ENCODE measurements at regions not wholly inside any gene's neighbourhood (a gene's known extent, or its start where the extent isn't known, plus 50 kb on each side); places are given as distances from the start of the nearest gene placed in this dataset.

DNA sequence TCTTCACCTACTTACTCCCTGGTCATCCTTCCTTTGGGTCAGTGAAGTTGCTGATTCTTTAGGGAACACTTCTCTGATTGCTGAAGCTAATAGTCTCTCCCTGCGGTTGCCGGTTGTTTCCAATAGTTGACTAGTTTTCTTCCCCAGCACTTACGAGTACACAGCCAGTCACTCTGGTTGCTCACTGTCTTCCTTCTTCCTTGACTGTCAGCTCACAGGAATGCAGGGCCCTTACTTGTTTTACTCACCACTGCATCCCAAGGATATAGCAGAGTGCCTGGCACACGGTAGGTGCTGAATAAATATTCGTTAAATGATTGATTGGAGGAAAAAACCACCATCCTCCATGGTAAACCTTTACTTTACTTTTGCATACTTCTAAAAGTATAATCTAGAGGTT, 345.0 kb downstream of the QKI start (continued):
- TF ChIP-seq, protein P1, sequence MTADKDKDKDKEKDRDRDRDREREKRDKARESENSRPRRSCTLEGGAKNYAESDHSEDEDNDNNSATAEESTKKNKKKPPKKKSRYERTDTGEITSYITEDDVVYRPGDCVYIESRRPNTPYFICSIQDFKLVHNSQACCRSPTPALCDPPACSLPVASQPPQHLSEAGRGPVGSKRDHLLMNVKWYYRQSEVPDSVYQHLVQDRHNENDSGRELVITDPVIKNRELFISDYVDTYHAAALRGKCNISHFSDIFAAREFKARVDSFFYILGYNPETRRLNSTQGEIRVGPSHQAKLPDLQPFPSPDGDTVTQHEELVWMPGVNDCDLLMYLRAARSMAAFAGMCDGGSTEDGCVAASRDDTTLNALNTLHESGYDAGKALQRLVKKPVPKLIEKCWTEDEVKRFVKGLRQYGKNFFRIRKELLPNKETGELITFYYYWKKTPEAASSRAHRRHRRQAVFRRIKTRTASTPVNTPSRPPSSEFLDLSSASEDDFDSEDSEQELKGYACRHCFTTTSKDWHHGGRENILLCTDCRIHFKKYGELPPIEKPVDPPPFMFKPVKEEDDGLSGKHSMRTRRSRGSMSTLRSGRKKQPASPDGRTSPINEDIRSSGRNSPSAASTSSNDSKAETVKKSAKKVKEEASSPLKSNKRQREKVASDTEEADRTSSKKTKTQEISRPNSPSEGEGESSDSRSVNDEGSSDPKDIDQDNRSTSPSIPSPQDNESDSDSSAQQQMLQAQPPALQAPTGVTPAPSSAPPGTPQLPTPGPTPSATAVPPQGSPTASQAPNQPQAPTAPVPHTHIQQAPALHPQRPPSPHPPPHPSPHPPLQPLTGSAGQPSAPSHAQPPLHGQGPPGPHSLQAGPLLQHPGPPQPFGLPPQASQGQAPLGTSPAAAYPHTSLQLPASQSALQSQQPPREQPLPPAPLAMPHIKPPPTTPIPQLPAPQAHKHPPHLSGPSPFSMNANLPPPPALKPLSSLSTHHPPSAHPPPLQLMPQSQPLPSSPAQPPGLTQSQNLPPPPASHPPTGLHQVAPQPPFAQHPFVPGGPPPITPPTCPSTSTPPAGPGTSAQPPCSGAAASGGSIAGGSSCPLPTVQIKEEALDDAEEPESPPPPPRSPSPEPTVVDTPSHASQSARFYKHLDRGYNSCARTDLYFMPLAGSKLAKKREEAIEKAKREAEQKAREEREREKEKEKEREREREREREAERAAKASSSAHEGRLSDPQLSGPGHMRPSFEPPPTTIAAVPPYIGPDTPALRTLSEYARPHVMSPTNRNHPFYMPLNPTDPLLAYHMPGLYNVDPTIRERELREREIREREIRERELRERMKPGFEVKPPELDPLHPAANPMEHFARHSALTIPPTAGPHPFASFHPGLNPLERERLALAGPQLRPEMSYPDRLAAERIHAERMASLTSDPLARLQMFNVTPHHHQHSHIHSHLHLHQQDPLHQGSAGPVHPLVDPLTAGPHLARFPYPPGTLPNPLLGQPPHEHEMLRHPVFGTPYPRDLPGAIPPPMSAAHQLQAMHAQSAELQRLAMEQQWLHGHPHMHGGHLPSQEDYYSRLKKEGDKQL (CRISPR knock-in tag; IDR thresholded peaks at IDR 0.05; ENCODE audit: borderline replicate concordance) = no peak
- TF ChIP-seq STAT6 (CRISPR knock-in tag; IDR thresholded peaks at IDR 0.05) = no peak

DNA sequence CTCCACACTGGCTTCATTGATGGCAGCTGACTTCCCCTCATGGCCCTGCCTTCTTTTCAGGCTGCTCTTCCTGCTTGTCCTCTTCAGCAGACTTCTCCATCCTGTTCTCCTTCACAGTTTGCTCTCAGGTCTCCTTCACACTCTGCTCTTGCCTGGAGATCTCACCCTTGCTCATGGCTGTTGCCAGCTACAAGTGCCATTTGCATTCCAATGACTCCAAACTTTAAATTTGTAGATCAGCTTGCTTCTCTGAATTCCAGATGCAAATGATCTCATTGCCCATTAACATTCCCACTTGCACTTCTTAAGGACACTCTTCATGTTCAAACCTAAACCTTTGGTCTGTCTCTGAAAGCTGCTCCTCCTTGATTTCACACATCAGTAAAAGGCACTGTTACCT, 343.0 kb downstream of the QKI start:
- intact Hi-C loops (cut with micrococcal nuclease) = no loop called here
- H3K4me2 ChIP-seq (ENCODE audit: insufficient read depth, low read length) = no peak overlapping the region

More for the DNA sequence above, 343.0 kb downstream of the QKI start:
- ChIA-PET POLR2A (interaction anchor here (0.9 kb wide), 1 partner anchor 20 kb away, joined by 3 read pairs; no protein-coding TSS in a partner anchor), CTCF (ENCODE audit: low intra/inter-chr PET ratio) (no interaction called here)
- Histone ChIP-seq H3K9me3 (replicated peaks; ENCODE audit: control insufficient read depth, insufficient read depth, low read depth, low read length) (peaks cover 3% of the 10 kb centered on the region; the same call in 1 of the 2 replicates), H2AFZ (ENCODE audit: low read depth, low read length) (no peak overlapping the region), H3K36me3 (ENCODE audit: control insufficient read depth, insufficient read depth, low read length) (no peaks in the 10 kb centered on the region), H3K27me3 (ENCODE audit: control insufficient read depth in 2 of 2, insufficient read depth in 2 of 2, low read length in 2 of 2) (peaks cover 5 to 7% of the 10 kb centered on the region in 2 experiments; a peak in 3 of 5 replicates), H3K9ac (ENCODE audit: insufficient read depth in 1 of 2, low read depth in 2 of 2, low read length in 2 of 2) (no peak overlapping the region), H3K9me1 (ENCODE audit: control insufficient read depth, insufficient read depth, low read length) (no peaks in the 10 kb centered on the region), H3K79me2 (ENCODE audit: control insufficient read depth, insufficient read depth, low read length) (no peaks in the 10 kb centered on the region), H3K4me3 (no peak overlapping the region), H3K4me1 (replicated peaks in 1 of 2; ENCODE audit: control insufficient read depth in 2 of 2, insufficient read depth in 2 of 2, low read length in 2 of 2) (no peaks in the 10 kb centered on the region; a peak in 1 of 5 replicates), H3K27ac (ENCODE audit: extremely low read depth, low read depth, low read length) (no peak overlapping the region), H4K20me1 (replicated peaks; ENCODE audit: control insufficient read depth, insufficient read depth, low read length) (no peaks in the 10 kb centered on the region)
- no peak for TF ChIP-seq ZNF764 (CRISPR knock-in tag; IDR thresholded peaks at IDR 0.05; ENCODE audit: low read depth)
- no peak for TF ChIP-seq FOXP4 (CRISPR knock-in tag; IDR thresholded peaks at IDR 0.05; ENCODE audit: borderline replicate concordance)
- no peak for TF ChIP-seq PPARD (CRISPR knock-in tag; IDR thresholded peaks at IDR 0.05)
- no peak for TF ChIP-seq ZFP1 (CRISPR knock-in tag; IDR thresholded peaks at IDR 0.05)
- TF ChIP-seq PCBP1 (IDR thresholded peaks at IDR 0.05; ENCODE audit: low read depth, low read length, poor library complexity, severe bottlenecking) = no peak
- no peak for TF ChIP-seq RHOXF2B (CRISPR knock-in tag; conservative IDR thresholded peaks at IDR 0.05)
- no peak for TF ChIP-seq BRCA1 (IDR thresholded peaks at IDR 0.05)
- TF ChIP-seq BRCA1 (CRISPR knock-in tag; IDR thresholded peaks at IDR 0.05) = no peak
- no peak for TF ChIP-seq HMGN3 (IDR thresholded peaks at IDR 0.05; ENCODE audit: borderline replicate concordance, extremely low read depth, insufficient read length, low read depth, low read length)
- ATAC-seq = no peak
- no peak for FAIRE-seq
- no TSS peak for BruUV-seq (replicated peaks)
- no peak for DNase-seq (ENCODE audit: extremely low read depth in 1 of 4, low spot score in 3 of 4)
- in situ Hi-C loops (cut with MboI) = no loop called here

All from K562 (cell line).